Smooth muscle cell (in vitro differentiated cells): ENCODE measurements at regions not wholly inside any gene's neighbourhood (a gene's known extent, or its start where the extent isn't known, plus 50 kb on each side); places are given as distances from the start of the nearest gene placed in this dataset.

Source experiments
- DNase-seq: peaks from one replicate; lab custom pipeline; 2025; ENCODE audit not compliant: unreplicated experiment; lab: John Stamatoyannopoulos, UW
- H2AFZ ChIP-seq: fragments of 200-600 bp; sonication (generic); 2 replicates; pipeline ENCODE4 v1.6.0; 2016; ENCODE audit warnings: antibody characterized with exemption, low read depth, mild to moderate bottlenecking
- H3F3A ChIP-seq: fragments of 200-600 bp; sonication (generic); 2 replicates; pipeline ENCODE4 v1.6.0; 2017; ENCODE audit warnings: antibody characterized with exemption, low read depth
- H3K27ac ChIP-seq: fragments of 200-600 bp; sonication (generic); 2 replicates; pipeline ENCODE4 v1.5.1; 2016; ENCODE audit warnings: low read depth, mild to moderate bottlenecking
- H3K27me3 ChIP-seq: fragments of 200-600 bp; sonication (generic); 2 replicates; pipeline ENCODE4 v1.6.1; 2016; ENCODE audit warnings: low read depth, mild to moderate bottlenecking
- H3K36me3 ChIP-seq: fragments of 200-600 bp; sonication (generic); 2 replicates; pipeline ENCODE4 v1.5.1; 2016; ENCODE audit warnings: low read depth
- H3K4me1 ChIP-seq: fragments of 200-600 bp; sonication (generic); 2 replicates; pipeline ENCODE4 v1.5.1; 2016; ENCODE audit warnings: low read depth
- H3K4me2 ChIP-seq: fragments of 200-600 bp; sonication (generic); 2 replicates; pipeline ENCODE4 v1.6.0; 2016; ENCODE audit warnings: mild to moderate bottlenecking
- H3K4me3 ChIP-seq: fragments of 200-600 bp; sonication (generic); 2 replicates; pipeline ENCODE4 v1.5.1; 2016; ENCODE audit warnings: mild to moderate bottlenecking
- H3K79me2 ChIP-seq: fragments of 200-600 bp; sonication (generic); 2 replicates; pipeline ENCODE4 v1.6.0; 2016; ENCODE audit warnings: low read depth, mild to moderate bottlenecking
- H3K9ac ChIP-seq: fragments of 200-600 bp; sonication (generic); 2 replicates; pipeline ENCODE4 v1.6.0; 2016; ENCODE audit warnings: low read depth
- H3K9me3 ChIP-seq: fragments of 200-600 bp; sonication (generic); replicated peaks from 2 replicates; pipeline ENCODE4 v1.5.1; 2016; ENCODE audit warnings: low read depth
- H4K20me1 ChIP-seq: fragments of 200-600 bp; sonication (generic); 2 replicates; pipeline ENCODE4 v1.6.0; 2016; ENCODE audit warnings: low read depth
- CTCF ChIP-seq: fragments of 200-600 bp; sonication (generic); IDR thresholded peaks from 2 replicates; pipeline ENCODE4 v1.5.1; 2017; ENCODE audit warnings: borderline replicate concordance, mild to moderate bottlenecking, antibody characterized with exemption; ENCODE audit not compliant: insufficient read depth, poor library complexity, severe bottlenecking
- WGBS: methylation state at CpG from one replicate; pipeline ENCODE4 v1.1.7; 2016; ENCODE audit warnings: low lambda C conversion rate; 5-methylcytosine and 5-hydroxymethylcytosine counted together

- peaks cover 17% of the 10 kb centered on the region for H3F3A ChIP-seq
- no peak overlapping the region for H3K4me3 ChIP-seq
- no peak overlapping the region for H3K4me2 ChIP-seq
- no peak for DNase-seq
- H3K36me3 ChIP-seq, result no peaks in the 10 kb centered on the region
- peaks cover 17% of the 10 kb centered on the region for H3K4me1 ChIP-seq
- no peak overlapping the region for H3K27ac ChIP-seq
- no peaks in the 10 kb centered on the region for H4K20me1 ChIP-seq
- 72% methylated on average over 3 of the region's 3 CpGs for WGBS
- H3K79me2 ChIP-seq, result no peaks in the 10 kb centered on the region
- H2AFZ ChIP-seq, result no peak overlapping the region
- TF ChIP-seq CTCF, result no peak
- H3K9me3 ChIP-seq, result no peaks in the 10 kb centered on the region
- H3K27me3 ChIP-seq, result no peaks in the 10 kb centered on the region
- no peak overlapping the region for H3K9ac ChIP-seq
Measured at GRCh38 chr2:55103046-55103445, 52.8 kb upstream of the RTN4 start.

GRCh38 chr2:55102056-55102812, 52.0 kb upstream of the RTN4 start:
- Histone ChIP-seq H3K9me3 (no peaks in the 10 kb centered on the region), H3K4me3 (no peak overlapping the region), H3K27me3 (no peaks in the 10 kb centered on the region), H3F3A (peaks cover 9% of the 10 kb centered on the region), H3K4me1 (peaks cover 21% of the 10 kb centered on the region), H4K20me1 (no peaks in the 10 kb centered on the region), H2AFZ (no peak overlapping the region), H3K27ac (peak overlapping the region; percentile 73), H3K9ac (no peak overlapping the region), H3K4me2 (peak overlapping the region; percentile 38), H3K79me2 (no peaks in the 10 kb centered on the region), H3K36me3 (no peaks in the 10 kb centered on the region)
- DNase-seq, result no peak
- TF ChIP-seq CTCF, result no peak
- 68% methylated on average over 4 of the region's 4 CpGs for WGBS

GRCh38 chr2:55101466-55101865, 51.2 kb upstream of the RTN4 start:
- H3K4me3 ChIP-seq, result no peak overlapping the region
- H4K20me1 ChIP-seq, result no peaks in the 10 kb centered on the region
- H3K4me2 ChIP-seq, result no peak overlapping the region
- H3K79me2 ChIP-seq, result no peaks in the 10 kb centered on the region
- no peak for TF ChIP-seq CTCF
- peaks cover 4% of the 10 kb centered on the region for H3F3A ChIP-seq
- no peaks in the 10 kb centered on the region for H3K9me3 ChIP-seq
- H3K9ac ChIP-seq, result no peak overlapping the region
- H3K27me3 ChIP-seq, result no peaks in the 10 kb centered on the region
- no peaks in the 10 kb centered on the region for H3K36me3 ChIP-seq
- H2AFZ ChIP-seq, result no peak overlapping the region
- H3K27ac ChIP-seq, result peak overlapping the region; percentile 73
- H3K4me1 ChIP-seq, result peaks cover 23% of the 10 kb centered on the region
- DNase-seq, result no peak
